IPS-NIHi7 (cell line): ENCODE measurements at regions not wholly inside any gene's neighbourhood (a gene's known extent, or its start where the extent isn't known, plus 50 kb on each side); places are given as distances from the start of the nearest gene placed in this dataset.

Source experiments
- DNase-seq: peaks from one replicate; pipeline ENCODE4 v3.0.0; 2012; ENCODE audit warnings: mixed read lengths; ENCODE audit errors: extremely low spot score

GRCh38 chrY:12559007-12559406, 142.0 kb upstream of the USP9Y start:
- DNase-seq, result no peak

GRCh38 chrY:12576278-12576677, 124.8 kb upstream of the USP9Y start:
- DNase-seq, result no peak

- DNase-seq, result no peak
Observed at GRCh38 chrY:12593532-12594216, 107.4 kb upstream of the USP9Y start.

GRCh38 chrY:12598783-12599182, 102.2 kb upstream of the USP9Y start:
- DNase-seq, result no peak

- no peak for DNase-seq
Observed at GRCh38 chrY:12605426-12605825, 95.6 kb upstream of the USP9Y start.

- no peak for DNase-seq
Observed at GRCh38 chrY:12610861-12611260, 90.2 kb upstream of the USP9Y start.

- no peak for DNase-seq
Observed at GRCh38 chrY:12615733-12616446, 85.1 kb upstream of the USP9Y start.

GRCh38 chrY:12621454-12622081, 79.5 kb upstream of the USP9Y start:
- DNase-seq, result no peak

GRCh38 chrY:12623204-12623603, 77.8 kb upstream of the USP9Y start:
- DNase-seq, result no peak

GRCh38 chrY:12642986-12643385, 58.0 kb upstream of the USP9Y start:
- no peak for DNase-seq

GRCh38 chrY:12643693-12644348, 57.2 kb upstream of the USP9Y start:
- DNase-seq, result no peak

GRCh38 chrY:12651095-12651494, 49.9 kb upstream of the USP9Y start:
- no peak for DNase-seq
